ENCODE measurements at regions not wholly inside any gene's neighbourhood (a gene's known extent, or its start where the extent isn't known, plus 50 kb on each side); places are given as distances from the start of the nearest gene placed in this dataset.

- TF ChIP-seq, protein P1, sequence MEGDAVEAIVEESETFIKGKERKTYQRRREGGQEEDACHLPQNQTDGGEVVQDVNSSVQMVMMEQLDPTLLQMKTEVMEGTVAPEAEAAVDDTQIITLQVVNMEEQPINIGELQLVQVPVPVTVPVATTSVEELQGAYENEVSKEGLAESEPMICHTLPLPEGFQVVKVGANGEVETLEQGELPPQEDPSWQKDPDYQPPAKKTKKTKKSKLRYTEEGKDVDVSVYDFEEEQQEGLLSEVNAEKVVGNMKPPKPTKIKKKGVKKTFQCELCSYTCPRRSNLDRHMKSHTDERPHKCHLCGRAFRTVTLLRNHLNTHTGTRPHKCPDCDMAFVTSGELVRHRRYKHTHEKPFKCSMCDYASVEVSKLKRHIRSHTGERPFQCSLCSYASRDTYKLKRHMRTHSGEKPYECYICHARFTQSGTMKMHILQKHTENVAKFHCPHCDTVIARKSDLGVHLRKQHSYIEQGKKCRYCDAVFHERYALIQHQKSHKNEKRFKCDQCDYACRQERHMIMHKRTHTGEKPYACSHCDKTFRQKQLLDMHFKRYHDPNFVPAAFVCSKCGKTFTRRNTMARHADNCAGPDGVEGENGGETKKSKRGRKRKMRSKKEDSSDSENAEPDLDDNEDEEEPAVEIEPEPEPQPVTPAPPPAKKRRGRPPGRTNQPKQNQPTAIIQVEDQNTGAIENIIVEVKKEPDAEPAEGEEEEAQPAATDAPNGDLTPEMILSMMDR (IDR thresholded peaks at IDR 0.05; ENCODE audit: insufficient read depth, low read depth, low read length, missing control alignments): no peak
- DNase-seq (ENCODE audit: low read depth): no peak
- H3K4me3 ChIP-seq (ENCODE audit: low read length): no peak overlapping the region
Observed at GRCh38 chr6:141041596-141042087, 1091.1 kb upstream of the GJE1 start.

- TF ChIP-seq, protein P1 (IDR thresholded peaks at IDR 0.05; ENCODE audit: insufficient read depth, low read depth, low read length, missing control alignments): no peak
- DNase-seq (ENCODE audit: low read depth): no peak
Observed at GRCh38 chr6:141035312-141036200, 1097.2 kb upstream of the GJE1 start.

DNA sequence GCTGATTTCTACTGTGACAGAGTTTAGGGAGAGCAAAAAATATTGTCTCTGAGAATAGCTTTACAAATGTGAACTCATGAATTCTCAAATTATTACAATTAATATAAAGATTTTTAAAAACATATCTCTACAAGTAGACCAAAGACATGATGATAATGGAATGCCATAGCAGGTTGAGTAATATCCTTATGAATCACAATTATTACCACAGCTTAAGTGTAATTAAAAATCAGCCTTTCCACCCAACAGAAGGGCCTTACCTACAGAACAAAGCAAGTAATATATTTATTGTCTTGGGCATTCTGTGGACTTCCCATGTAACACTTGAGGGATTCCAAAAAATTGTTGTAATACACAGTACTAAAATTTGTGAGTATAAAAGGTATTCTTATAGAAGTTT lies 1099.6 kb upstream of the GJE1 start:
- DNase-seq (ENCODE audit: low read depth): peak; percentile 78
- TF ChIP-seq, protein P1 (IDR thresholded peaks at IDR 0.05; ENCODE audit: insufficient read depth, low read depth, low read length, missing control alignments): no peak
- no peak overlapping the region for H3K4me3 ChIP-seq (ENCODE audit: low read length)

More at GRCh38 chr6:141035312-141036200, 1097.2 kb upstream of the GJE1 start:
- H3K4me3 ChIP-seq (ENCODE audit: low read length): no peak overlapping the region

- peak; percentile 18 for DNase-seq (ENCODE audit: low read depth)
- TF ChIP-seq, protein P1 (IDR thresholded peaks at IDR 0.05; ENCODE audit: insufficient read depth, low read depth, low read length, missing control alignments): no peak
- no peak overlapping the region for H3K4me3 ChIP-seq (ENCODE audit: low read length)
Observed at GRCh38 chr6:141029908-141030307, 1102.8 kb upstream of the GJE1 start.

DNA sequence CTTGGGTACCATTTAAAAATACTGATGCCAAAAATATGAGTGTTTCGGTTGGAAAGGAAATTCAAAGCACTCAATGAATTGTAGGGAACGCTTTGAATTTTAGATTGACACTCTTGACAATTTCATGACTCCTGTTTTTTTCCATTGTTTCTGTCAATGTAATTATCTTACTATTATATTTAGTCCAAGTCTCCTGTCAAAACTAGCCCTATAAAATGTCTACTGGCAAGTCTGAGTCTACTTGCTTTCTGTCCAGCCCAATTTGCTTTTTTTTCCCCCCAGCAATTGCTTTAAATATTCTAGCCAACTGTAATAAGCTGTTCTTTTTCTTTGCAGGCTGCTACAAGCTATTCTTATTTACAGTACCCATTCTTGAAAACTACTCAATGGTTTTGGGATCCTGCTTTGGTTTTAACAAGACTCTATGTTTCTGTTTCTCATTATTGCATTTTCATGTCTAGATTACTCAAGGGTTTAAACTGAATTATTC lies 1103.9 kb upstream of the GJE1 start:
- TF ChIP-seq, protein P1 (IDR thresholded peaks at IDR 0.05; ENCODE audit: insufficient read depth, low read depth, low read length, missing control alignments): no peak
- DNase-seq (ENCODE audit: low read depth): no peak

DNA sequence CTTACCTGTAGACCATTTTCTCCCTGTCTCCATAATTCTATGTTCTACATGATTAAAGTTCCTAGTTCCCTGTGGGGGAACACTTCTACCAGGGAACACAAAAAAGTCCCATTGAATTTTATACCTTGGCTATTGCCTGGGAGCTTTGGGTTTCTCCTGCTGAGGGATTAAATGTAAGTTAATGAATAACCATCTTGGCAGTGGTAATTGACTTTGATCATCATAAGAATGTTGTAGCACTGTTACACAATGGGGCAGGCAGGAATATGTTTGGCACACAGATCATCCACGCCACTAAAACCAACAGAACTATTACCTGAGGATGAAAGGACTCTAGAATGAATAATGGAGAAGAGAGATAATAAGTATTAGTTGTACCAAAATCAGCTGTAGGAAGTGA lies 1106.2 kb upstream of the GJE1 start:
- TF ChIP-seq, protein P1 (IDR thresholded peaks at IDR 0.05; ENCODE audit: insufficient read depth, low read depth, low read length, missing control alignments): no peak
- H3K4me3 ChIP-seq (ENCODE audit: low read length): no peak overlapping the region
- DNase-seq (ENCODE audit: low read depth): no peak

More for the DNA sequence above, 1103.9 kb upstream of the GJE1 start:
- H3K4me3 ChIP-seq (ENCODE audit: low read length): no peak overlapping the region

Data from epithelial cell of esophagus (primary cell).